OCI-LY7 (cell line): ENCODE measurements at regions not wholly inside any gene's neighbourhood (a gene's known extent, or its start where the extent isn't known, plus 50 kb on each side); places are given as distances from the start of the nearest gene placed in this dataset.

Experiments used
- CTCF ChIP-seq: fragments of 200-600 bp; sonication (generic); conservative IDR thresholded peaks from 2 replicates; pipeline ENCODE4 v1.5.1; 2014; ENCODE audit warnings: mild to moderate bottlenecking, antibody characterized with exemption, low read length, moderate library complexity, mixed read lengths
- EZH2phosphoT487 ChIP-seq: fragments of 200-600 bp; sonication (generic); IDR thresholded peaks from 2 replicates; pipeline ENCODE4 v1.6.1; 2018; ENCODE audit warnings: low read depth, borderline replicate concordance, mild to moderate bottlenecking, mixed run types, antibody characterized with exemption, low read length, moderate library complexity, mixed read lengths

- TF ChIP-seq CTCF = no peak
- TF ChIP-seq EZH2phosphoT487 = no peak
These were observed 194.2 kb upstream of the SVIL start for GRCh38 chr10:29828956-29829355.
